HepG2 (cell line): ENCODE measurements at regions not wholly inside any gene's neighbourhood (a gene's known extent, or its start where the extent isn't known, plus 50 kb on each side); places are given as distances from the start of the nearest gene placed in this dataset.

Experiments
- ATAC-seq: fragments of 200-7000 bp; cut with Tn5 transposase; 3 replicates; pipeline ENCODE4 v1.9.1; 2020; ENCODE audit warnings: mild to moderate bottlenecking, moderate library complexity
- BruUV-seq: library from RNA; stranded (reverse); fragments of 400-500 nt; replicated peaks from 2 replicates; lab custom pipeline; 2021; lab: Mats Ljungman, UMichigan
- CTCF ChIA-PET: fragments of 300-600 bp; formaldehyde crosslinking; extraction: SDS; loops from one replicate; lab custom pipeline; 2021; ENCODE audit warnings: low total read pairs, inconsistent platforms, low intra/inter-chr PET ratio; lab: Yijun Ruan, JAX
- POLR2A ChIA-PET: fragments of 350-600 bp; sonication (Branson Sonifier 250); formaldehyde crosslinking; loops from one replicate; lab custom pipeline; 2020; ENCODE audit warnings: antibody characterized with exemption, inconsistent platforms; lab: Yijun Ruan, JAX
- DNase-seq: peaks from one replicate; pipeline ENCODE4 v3.0.0-alpha.2; 2015; ENCODE audit warnings: low spot score
- FAIRE-seq: peaks from 3 replicates; lab custom pipeline; 2011; peaks lifted over from hg19 to GRCh38; lab: Jason Lieb, UNC
- H2AFZ ChIP-seq: one replicate; pipeline ENCODE4 v1.6.1; 2011; ENCODE audit warnings: low read length, inconsistent platforms
- H3K27ac ChIP-seq: fragments of 300-600 bp; 3 replicates; pipeline ENCODE4 v1.8.0; 2011; ENCODE audit warnings: mixed run types, mild to moderate bottlenecking, mixed read lengths, low read length, inconsistent platforms; ENCODE audit not compliant: insufficient read depth; ENCODE audit errors: extremely low read length
- H3K27me3 ChIP-seq, 2 experiments: fragments of 200-600 bp in 1 of 2; 2 replicates in 1 of 2; 3 replicates in 1 of 2; pipeline versions ENCODE4 v1.6.0 to v1.8.0; 2011; ENCODE audit warnings: low read length in 2 of 2, mild to moderate bottlenecking in 2 of 2, moderate library complexity in 2 of 2, inconsistent platforms in 1 of 2; ENCODE audit not compliant: insufficient read depth in 2 of 2, control insufficient read depth in 1 of 2
- H3K36me3 ChIP-seq, 2 experiments: fragments of 200-600 bp in 1 of 2; replicated peaks in 1 of 2; 2 replicates in 1 of 2; 3 replicates in 1 of 2; pipeline versions ENCODE4 v1.5.1 to v1.8.0; 2011; ENCODE audit warnings: low read length in 2 of 2, inconsistent platforms in 1 of 2; ENCODE audit not compliant: insufficient read depth in 2 of 2, control insufficient read depth in 1 of 2
- H3K4me1 ChIP-seq: 2 replicates; pipeline ENCODE4 v1.5.1; 2012; ENCODE audit warnings: low read length, inconsistent platforms; ENCODE audit not compliant: insufficient read depth
- H3K4me2 ChIP-seq: 2 replicates; pipeline ENCODE4 v1.6.0; 2011; ENCODE audit warnings: low read depth, low read length, inconsistent platforms
- H3K4me3 ChIP-seq, 3 experiments: fragments of 200-600 bp in 1 of 3; sonication (generic), shearing (Covaris generic) in 1 of 3; replicated peaks in 1 of 3; 2 replicates each; pipeline ENCODE4 v1.5.1; 2011 to 2016; ENCODE audit warnings: low read length in 3 of 3, inconsistent platforms in 2 of 3, low read depth in 2 of 3, mild to moderate bottlenecking in 2 of 3, control low read depth in 1 of 3, mixed read lengths in 1 of 3; ENCODE audit not compliant: insufficient read depth in 1 of 3
- H3K79me2 ChIP-seq: one replicate; pipeline ENCODE4 v1.6.1; 2011; ENCODE audit warnings: low read length, inconsistent platforms; ENCODE audit not compliant: insufficient read depth
- H3K9ac ChIP-seq: 2 replicates; pipeline ENCODE4 v1.6.0; 2011; ENCODE audit warnings: mild to moderate bottlenecking, low read depth, low read length, inconsistent platforms; ENCODE audit not compliant: insufficient read depth
- H3K9me3 ChIP-seq: 2 replicates; pipeline ENCODE4 v1.5.1; 2012; ENCODE audit warnings: mild to moderate bottlenecking, low read length
- H4K20me1 ChIP-seq: 2 replicates; pipeline ENCODE4 v1.6.0; 2011; ENCODE audit warnings: inconsistent platforms, mild to moderate bottlenecking, low read length, moderate library complexity; ENCODE audit not compliant: insufficient read depth
- ATRX ChIP-seq: sonication (generic); formaldehyde crosslinking; IDR thresholded peaks from 2 replicates; pipeline ENCODE4 v1.4.0; 2020; ENCODE audit warnings: missing genetic modification reagents, borderline replicate concordance
- KDM2A ChIP-seq: sonication (generic); formaldehyde crosslinking; IDR thresholded peaks from 2 replicates; pipeline ENCODE4 v1.4.0; 2020; ENCODE audit warnings: low read depth, missing genetic modification reagents, borderline replicate concordance
- MYC ChIP-seq: sonication (generic); formaldehyde crosslinking; IDR thresholded peaks from 2 replicates; pipeline ENCODE4 v1.9.0; 2021; ENCODE audit warnings: missing genetic modification reagents, borderline replicate concordance
- ZNF441 ChIP-seq: sonication (generic); formaldehyde crosslinking; IDR thresholded peaks from 2 replicates; pipeline ENCODE4 v1.7.0; 2021; ENCODE audit warnings: missing genetic modification reagents, borderline replicate concordance
- ZNF550 ChIP-seq: sonication (generic); formaldehyde crosslinking; IDR thresholded peaks from 2 replicates; pipeline ENCODE4 v1.4.0; 2020; ENCODE audit warnings: mild to moderate bottlenecking, missing genetic modification reagents, borderline replicate concordance
- WGBS: methylation state at CpG from one replicate; pipeline ENCODE4 v1.1.6; 2017; ENCODE audit warnings: low lambda C conversion rate; 5-methylcytosine and 5-hydroxymethylcytosine counted together
- in situ Hi-C: cut with HindIII; loops from 2 replicates; pipeline ENCODE4 v1.10.0; 2017; ENCODE audit warnings: low pct_unique_long_range_greater_than_20kb; ENCODE audit not compliant: extremely low pct_ligation_motif_present
- intact Hi-C: fragments of 100-400 bp; cut with micrococcal nuclease; formaldehyde crosslinking; loops from one replicate; pipeline ENCODE4 v1.10.0; 2022; ENCODE audit not compliant: unreplicated experiment
- TF ChIP-seq, protein P1 (sequence below): sonication (generic); formaldehyde crosslinking; IDR thresholded peaks from 2 replicates; pipeline ENCODE4 v1.4.0; 2020; ENCODE audit warnings: missing genetic modification reagents
- TF ChIP-seq, protein P2 (sequence below): sonication (generic); formaldehyde crosslinking; IDR thresholded peaks from 2 replicates; pipeline ENCODE4 v1.8.0; 2022; ENCODE audit warnings: missing genetic modification reagents, mild to moderate bottlenecking, borderline replicate concordance

DNA sequence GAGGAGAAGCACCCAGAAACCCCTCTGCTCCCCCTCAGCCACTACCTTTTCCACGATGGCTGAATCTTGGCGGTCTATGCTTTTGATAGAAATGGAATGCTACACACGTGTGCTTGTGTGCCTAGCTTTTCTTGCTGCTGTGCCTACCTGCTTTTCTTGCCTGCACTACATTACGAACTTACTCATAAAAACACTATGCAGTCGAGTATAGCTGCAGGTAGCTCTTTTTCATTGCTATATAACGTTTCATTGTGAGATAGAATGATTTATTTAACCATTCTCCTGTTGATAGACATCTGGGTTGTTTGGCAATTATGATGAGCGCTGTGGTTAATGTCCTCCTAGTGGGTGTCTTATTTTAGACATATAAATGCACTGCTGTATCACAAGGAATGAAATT is 67.9 kb upstream of the NCOR2 start (continued):
- TF ChIP-seq, protein P1, sequence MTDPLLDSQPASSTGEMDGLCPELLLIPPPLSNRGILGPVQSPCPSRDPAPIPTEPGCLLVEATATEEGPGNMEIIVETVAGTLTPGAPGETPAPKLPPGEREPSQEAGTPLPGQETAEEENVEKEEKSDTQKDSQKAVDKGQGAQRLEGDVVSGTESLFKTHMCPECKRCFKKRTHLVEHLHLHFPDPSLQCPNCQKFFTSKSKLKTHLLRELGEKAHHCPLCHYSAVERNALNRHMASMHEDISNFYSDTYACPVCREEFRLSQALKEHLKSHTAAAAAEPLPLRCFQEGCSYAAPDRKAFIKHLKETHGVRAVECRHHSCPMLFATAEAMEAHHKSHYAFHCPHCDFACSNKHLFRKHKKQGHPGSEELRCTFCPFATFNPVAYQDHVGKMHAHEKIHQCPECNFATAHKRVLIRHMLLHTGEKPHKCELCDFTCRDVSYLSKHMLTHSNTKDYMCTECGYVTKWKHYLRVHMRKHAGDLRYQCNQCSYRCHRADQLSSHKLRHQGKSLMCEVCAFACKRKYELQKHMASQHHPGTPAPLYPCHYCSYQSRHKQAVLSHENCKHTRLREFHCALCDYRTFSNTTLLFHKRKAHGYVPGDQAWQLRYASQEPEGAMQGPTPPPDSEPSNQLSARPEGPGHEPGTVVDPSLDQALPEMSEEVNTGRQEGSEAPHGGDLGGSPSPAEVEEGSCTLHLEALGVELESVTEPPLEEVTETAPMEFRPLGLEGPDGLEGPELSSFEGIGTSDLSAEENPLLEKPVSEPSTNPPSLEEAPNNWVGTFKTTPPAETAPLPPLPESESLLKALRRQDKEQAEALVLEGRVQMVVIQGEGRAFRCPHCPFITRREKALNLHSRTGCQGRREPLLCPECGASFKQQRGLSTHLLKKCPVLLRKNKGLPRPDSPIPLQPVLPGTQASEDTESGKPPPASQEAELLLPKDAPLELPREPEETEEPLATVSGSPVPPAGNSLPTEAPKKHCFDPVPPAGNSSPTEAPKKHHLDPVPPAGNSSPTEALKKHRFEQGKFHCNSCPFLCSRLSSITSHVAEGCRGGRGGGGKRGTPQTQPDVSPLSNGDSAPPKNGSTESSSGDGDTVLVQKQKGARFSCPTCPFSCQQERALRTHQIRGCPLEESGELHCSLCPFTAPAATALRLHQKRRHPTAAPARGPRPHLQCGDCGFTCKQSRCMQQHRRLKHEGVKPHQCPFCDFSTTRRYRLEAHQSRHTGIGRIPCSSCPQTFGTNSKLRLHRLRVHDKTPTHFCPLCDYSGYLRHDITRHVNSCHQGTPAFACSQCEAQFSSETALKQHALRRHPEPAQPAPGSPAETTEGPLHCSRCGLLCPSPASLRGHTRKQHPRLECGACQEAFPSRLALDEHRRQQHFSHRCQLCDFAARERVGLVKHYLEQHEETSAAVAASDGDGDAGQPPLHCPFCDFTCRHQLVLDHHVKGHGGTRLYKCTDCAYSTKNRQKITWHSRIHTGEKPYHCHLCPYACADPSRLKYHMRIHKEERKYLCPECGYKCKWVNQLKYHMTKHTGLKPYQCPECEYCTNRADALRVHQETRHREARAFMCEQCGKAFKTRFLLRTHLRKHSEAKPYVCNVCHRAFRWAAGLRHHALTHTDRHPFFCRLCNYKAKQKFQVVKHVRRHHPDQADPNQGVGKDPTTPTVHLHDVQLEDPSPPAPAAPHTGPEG (CRISPR knock-in tag): no peak
- TF ChIP-seq ZNF441 (CRISPR knock-in tag) (no peak), ZNF550 (CRISPR knock-in tag) (no peak)

DNA sequence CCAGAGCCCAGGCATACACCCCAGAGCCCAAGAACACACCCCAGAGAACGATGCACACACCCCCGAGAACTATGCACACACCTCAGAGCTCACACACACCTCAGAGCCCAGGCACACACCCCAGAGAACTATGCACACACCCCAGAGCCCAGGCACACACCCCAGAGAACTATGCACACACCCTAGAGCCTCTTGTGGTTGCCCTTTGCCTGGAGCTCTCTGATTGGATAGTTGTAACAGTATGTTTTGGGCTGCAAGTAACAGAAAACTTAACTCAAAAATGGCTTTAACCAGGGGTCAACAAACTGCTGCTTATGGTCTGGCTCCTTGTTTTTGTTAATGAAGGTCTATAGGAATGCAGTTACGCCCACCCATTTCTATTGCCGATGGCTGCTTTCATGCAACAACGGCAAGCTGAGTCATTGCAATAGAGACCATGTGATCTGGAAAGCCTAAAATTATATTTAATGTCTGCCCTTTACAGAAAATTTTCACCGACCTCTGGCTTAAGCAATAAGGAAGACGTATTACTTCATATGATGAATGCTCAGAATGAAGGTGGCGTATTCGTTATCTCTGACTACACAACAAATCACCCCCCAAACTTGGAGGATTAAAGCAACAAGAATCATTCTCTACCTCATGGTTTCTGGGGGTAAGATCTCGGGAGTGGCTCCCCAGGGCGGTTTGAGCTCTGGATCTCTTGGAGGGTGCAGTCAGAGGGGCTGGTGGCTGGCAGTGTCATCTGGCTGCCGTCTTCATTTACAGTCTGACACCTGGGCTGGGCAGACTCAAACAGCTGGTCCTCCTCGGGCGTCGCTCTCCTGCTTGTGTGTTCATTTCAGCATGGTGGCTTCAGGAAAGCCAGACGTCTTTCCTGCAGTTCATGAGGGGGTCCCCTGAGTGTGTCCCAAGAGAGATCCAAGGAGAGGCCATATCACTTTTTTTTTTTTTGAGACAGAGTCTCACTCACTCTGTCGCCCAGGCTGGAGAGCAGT is 66.3 kb upstream of the NCOR2 start:
- intact Hi-C loops: no loop called here
- no peak; the same call in 2 of the 3 replicates for ATAC-seq

More for the DNA sequence above, 66.3 kb upstream of the NCOR2 start:
- Histone ChIP-seq H3K9ac (no peak overlapping the region), H3K9me3 (no peaks in the 10 kb centered on the region), H2AFZ (no peak overlapping the region), H3K27ac (no peak overlapping the region), H4K20me1 (no peaks in the 10 kb centered on the region), H3K79me2 (no peaks in the 10 kb centered on the region), H3K27me3 (peaks cover 1 to 21% of the 10 kb centered on the region in 2 experiments; a peak in 3 of 5 replicates), H3K4me3 (no peak overlapping the region), H3K36me3 (no peaks in the 10 kb centered on the region), H3K4me2 (no peak overlapping the region), H3K4me1 (no peaks in the 10 kb centered on the region)
- POLR2A ChIA-PET: no interaction called here
- no peak for FAIRE-seq
- no peak for DNase-seq
- TF ChIP-seq ATRX (CRISPR knock-in tag) (no peak), KDM2A (CRISPR knock-in tag) (no peak), MYC (no peak)
- TF ChIP-seq, protein P2, sequence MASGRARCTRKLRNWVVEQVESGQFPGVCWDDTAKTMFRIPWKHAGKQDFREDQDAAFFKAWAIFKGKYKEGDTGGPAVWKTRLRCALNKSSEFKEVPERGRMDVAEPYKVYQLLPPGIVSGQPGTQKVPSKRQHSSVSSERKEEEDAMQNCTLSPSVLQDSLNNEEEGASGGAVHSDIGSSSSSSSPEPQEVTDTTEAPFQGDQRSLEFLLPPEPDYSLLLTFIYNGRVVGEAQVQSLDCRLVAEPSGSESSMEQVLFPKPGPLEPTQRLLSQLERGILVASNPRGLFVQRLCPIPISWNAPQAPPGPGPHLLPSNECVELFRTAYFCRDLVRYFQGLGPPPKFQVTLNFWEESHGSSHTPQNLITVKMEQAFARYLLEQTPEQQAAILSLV (CRISPR knock-in tag): no peak
- no TSS peak for BruUV-seq
- in situ Hi-C loops: no loop called here
- WGBS: 62% methylated on average over 17 of the region's 17 CpGs
- CTCF ChIA-PET: no interaction called here
